Tibial nerve (tissue), 4 donors: ENCODE measurements at regions not wholly inside any gene's neighbourhood (a gene's known extent, or its start where the extent isn't known, plus 50 kb on each side); places are given as distances from the start of the nearest gene placed in this dataset.

ENCODE experiments used
- DNase-seq, 2 donors: peaks; one replicate each; pipeline ENCODE4 v3.0.0-alpha.2; 2019; ENCODE audit warnings: low spot score in 2 of 2
- H3K27ac ChIP-seq, 4 donors: fragments of 200-600 bp; sonication (generic) in 3 of 4; one replicate each; pipeline ENCODE4 v1.5.1; 2017 to 2019; ENCODE audit warnings: mild to moderate bottlenecking in 1 of 4
- H3K27me3 ChIP-seq, 2 donors: fragments of 200-600 bp; sonication (generic) in 1 of 2; one replicate each; pipeline versions ENCODE4 v1.5.1 to v1.6.0; 2017 to 2019
- H3K36me3 ChIP-seq, 3 donors: fragments of 200-600 bp; sonication (generic); one replicate each; pipeline ENCODE4 v1.5.1; 2018 to 2019
- H3K4me1 ChIP-seq, 4 donors: fragments of 200-600 bp; sonication (generic) in 3 of 4; one replicate each; pipeline ENCODE4 v1.5.1; 2017 to 2019
- H3K4me3 ChIP-seq, 4 donors: fragments of 200-600 bp; sonication (generic) in 3 of 4; one replicate each; pipeline ENCODE4 v1.5.1; 2017 to 2019; ENCODE audit warnings: mild to moderate bottlenecking in 1 of 4, moderate library complexity in 1 of 4
- H3K9me3 ChIP-seq, 4 donors: fragments of 200-600 bp; sonication (generic) in 3 of 4; one replicate each; pipeline ENCODE4 v1.5.1; 2017 to 2019
- CTCF ChIP-seq, 5 experiments: fragments of 200-600 bp in 3 of 5; fragments of 450-650 bp in 2 of 5; sonication (generic) in 3 of 5; IDR thresholded peaks; one replicate each; pipeline ENCODE4 v1.5.1; 2016 to 2019; ENCODE audit warnings: antibody characterized with exemption in 5 of 5, mild to moderate bottlenecking in 3 of 5, moderate library complexity in 2 of 5
- EP300 ChIP-seq, 2 donors: sonication (generic); formaldehyde crosslinking; IDR thresholded peaks; one replicate each; pipeline ENCODE4 v1.6.1; 2017; ENCODE audit warnings: antibody characterized with exemption in 2 of 2, mild to moderate bottlenecking in 1 of 2
- POLR2A ChIP-seq, 2 donors: fragments of 450-650 bp; IDR thresholded peaks; one replicate each; pipeline ENCODE4 v1.6.1; 2017; ENCODE audit warnings: antibody characterized with exemption in 2 of 2, mild to moderate bottlenecking in 2 of 2, moderate library complexity in 2 of 2
- WGBS, 2 donors: methylation state at CpG; one replicate each; pipeline ENCODE4 v1.1.5; 2018; 5-methylcytosine and 5-hydroxymethylcytosine counted together

GRCh38 chr6:19336579-19336978, 500.6 kb upstream of the ID4 start:
- WGBS, 2 donors, result 93 to 94% methylated on average over 4 of the region's 4 CpGs
- H3K4me1 ChIP-seq, result no peaks in the 10 kb centered on the region
- no peak overlapping the region for H3K27ac ChIP-seq
- no peaks in the 10 kb centered on the region for H3K27me3 ChIP-seq
- no peak for TF ChIP-seq EP300 (IDR thresholded peaks at IDR 0.05)
- TF ChIP-seq CTCF (IDR thresholded peaks at IDR 0.05), result no peak
- TF ChIP-seq POLR2A (IDR thresholded peaks at IDR 0.05), result no peak
- no peak overlapping the region for H3K4me3 ChIP-seq
- no peaks in the 10 kb centered on the region for H3K36me3 ChIP-seq
- DNase-seq, result no peak
- H3K9me3 ChIP-seq, result no peaks in the 10 kb centered on the region

DNA sequence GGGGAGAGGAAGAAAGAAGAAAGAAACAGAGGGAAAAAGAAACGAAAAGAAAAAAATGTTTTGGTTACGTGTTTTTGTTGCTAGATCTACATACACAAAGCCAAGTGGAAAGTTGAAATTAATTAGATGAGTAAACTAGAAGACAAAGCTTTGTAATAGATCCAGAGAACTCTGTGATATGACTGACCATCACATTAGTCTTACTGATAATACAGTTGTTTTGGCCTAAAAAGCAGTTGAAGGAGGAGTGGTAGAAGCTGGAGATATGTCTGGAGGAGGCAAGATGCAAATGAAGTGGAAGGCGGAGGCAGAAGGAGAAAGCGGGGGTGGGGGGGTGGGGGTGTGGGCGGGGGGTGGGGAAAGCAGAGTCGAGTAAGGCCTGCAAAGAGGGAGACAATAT, 500.1 kb upstream of the ID4 start:
- TF ChIP-seq POLR2A (IDR thresholded peaks at IDR 0.05) (no peak), EP300 (IDR thresholded peaks at IDR 0.05) (no peak), CTCF (IDR thresholded peaks at IDR 0.05) (no peak)
- H3K4me3 ChIP-seq, result no peak overlapping the region
- H3K4me1 ChIP-seq, result no peaks in the 10 kb centered on the region
- DNase-seq, result no peak
- 70 to 74% methylated on average over 6 of the region's 6 CpGs for WGBS, 2 donors
- no peaks in the 10 kb centered on the region for H3K27me3 ChIP-seq
- H3K36me3 ChIP-seq, result no peaks in the 10 kb centered on the region
- H3K9me3 ChIP-seq, result peaks cover 0 to 4% (median 0%) of the 10 kb centered on the region in 4 donors
- H3K27ac ChIP-seq, result no peak overlapping the region

DNA sequence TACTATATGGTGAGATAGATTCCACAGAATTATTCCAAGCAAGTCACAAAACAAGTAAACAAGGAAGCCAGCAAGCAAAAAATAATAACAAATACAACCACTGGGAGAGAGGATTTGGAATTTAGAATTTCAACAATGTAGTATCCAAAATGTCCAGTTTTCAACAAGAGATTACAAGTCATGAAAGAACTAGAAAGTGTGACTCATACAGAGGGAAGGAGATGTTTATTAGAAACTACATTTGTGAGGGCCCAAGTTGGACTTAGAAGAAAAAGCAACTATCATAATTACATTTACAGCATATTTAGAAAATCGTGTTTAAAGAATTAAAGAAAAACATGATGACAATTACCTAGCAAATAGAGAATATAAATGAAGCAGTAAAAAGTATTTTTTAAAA, 494.6 kb upstream of the ID4 start:
- 84 to 86% methylated on average over 1 of the region's 1 CpG for WGBS, 2 donors
- Histone ChIP-seq H3K27me3 (no peaks in the 10 kb centered on the region), H3K4me3 (no peak overlapping the region), H3K9me3 (peaks cover 0 to 18% (median 1%) of the 10 kb centered on the region in 4 donors), H3K4me1 (no peaks in the 10 kb centered on the region), H3K27ac (no peak overlapping the region), H3K36me3 (no peaks in the 10 kb centered on the region)
- no peak for TF ChIP-seq POLR2A (IDR thresholded peaks at IDR 0.05)
- TF ChIP-seq CTCF (IDR thresholded peaks at IDR 0.05), result no peak
- TF ChIP-seq EP300 (IDR thresholded peaks at IDR 0.05), result no peak
- DNase-seq, result no peak

DNA sequence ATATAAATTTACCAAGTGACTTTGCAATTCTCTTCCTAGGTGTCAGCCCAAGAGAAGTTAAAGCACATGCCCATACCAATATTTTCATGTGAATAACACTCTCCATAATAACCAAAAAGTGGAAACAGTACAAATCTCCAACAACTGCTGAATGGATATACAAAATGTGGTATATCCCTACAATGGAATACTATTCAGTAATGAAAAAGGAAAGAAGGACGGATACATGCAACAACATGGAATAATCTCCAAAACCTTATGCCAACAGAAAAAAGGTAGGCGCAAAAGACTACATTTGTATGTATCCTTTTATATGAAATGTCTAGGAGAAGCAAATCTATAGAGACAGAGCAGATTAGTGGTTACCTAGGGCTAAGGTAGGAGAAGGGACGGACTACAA, 487.7 kb upstream of the ID4 start:
- Histone ChIP-seq H3K4me1 (no peaks in the 10 kb centered on the region), H3K27me3 (no peaks in the 10 kb centered on the region), H3K9me3 (peaks cover 0 to 13% (median 0%) of the 10 kb centered on the region in 4 donors), H3K36me3 (no peaks in the 10 kb centered on the region), H3K4me3 (no peak overlapping the region), H3K27ac (no peak overlapping the region)
- TF ChIP-seq CTCF (IDR thresholded peaks at IDR 0.05), result no peak
- TF ChIP-seq EP300 (IDR thresholded peaks at IDR 0.05), result no peak
- TF ChIP-seq POLR2A (IDR thresholded peaks at IDR 0.05), result no peak
- DNase-seq, result no peak
- 90 to 92% methylated on average over 3 of the region's 3 CpGs for WGBS, 2 donors

- Histone ChIP-seq H3K4me3 (no peak overlapping the region), H3K9me3 (peaks cover 0 to 9% (median 0%) of the 10 kb centered on the region in 4 donors), H3K36me3 (no peaks in the 10 kb centered on the region), H3K4me1 (no peaks in the 10 kb centered on the region), H3K27ac (no peak overlapping the region), H3K27me3 (no peaks in the 10 kb centered on the region)
- no peak for DNase-seq
- WGBS, 2 donors, result 60 to 61% methylated on average over 1 of the region's 1 CpG
- no peak for TF ChIP-seq POLR2A (IDR thresholded peaks at IDR 0.05)
- no peak for TF ChIP-seq EP300 (IDR thresholded peaks at IDR 0.05)
These were observed 483.0 kb upstream of the ID4 start for GRCh38 chr6:19354181-19354580.

GRCh38 chr6:19356692-19357091, 480.5 kb upstream of the ID4 start:
- DNase-seq, result no peak
- Histone ChIP-seq H3K4me3 (no peak overlapping the region), H3K27me3 (no peaks in the 10 kb centered on the region), H3K36me3 (no peaks in the 10 kb centered on the region), H3K9me3 (no peaks in the 10 kb centered on the region), H3K4me1 (no peaks in the 10 kb centered on the region), H3K27ac (no peak overlapping the region)
- WGBS, 2 donors, result 97 to 98% methylated on average over 2 of the region's 2 CpGs
- no peak for TF ChIP-seq POLR2A (IDR thresholded peaks at IDR 0.05)
- TF ChIP-seq CTCF (IDR thresholded peaks at IDR 0.05), result no peak
- no peak for TF ChIP-seq EP300 (IDR thresholded peaks at IDR 0.05)
